HEK293 (cell line): ENCODE measurements at regions not wholly inside any gene's neighbourhood (a gene's known extent, or its start where the extent isn't known, plus 50 kb on each side); places are given as distances from the start of the nearest gene placed in this dataset.

Experiments used
- CTCF ChIA-PET: fragments of 350-600 bp; formaldehyde crosslinking; extraction: SDS; loops from one replicate; lab custom pipeline; 2021; ENCODE audit warnings: antibody characterized with exemption; lab: Yijun Ruan, JAX
- POLR2A ChIA-PET: fragments of 300-600 bp; formaldehyde crosslinking; extraction: SDS; loops from one replicate; lab custom pipeline; 2020; ENCODE audit warnings: antibody characterized with exemption, inconsistent platforms; lab: Yijun Ruan, JAX
- H3K27ac ChIP-seq: fragments of 200-500 bp; sonication (Bioruptor generic); 2 replicates; pipeline ENCODE4 v1.5.1; 2014; ENCODE audit warnings: low read depth, low read length, control low read depth, inconsistent platforms; ENCODE audit errors: extremely low read depth
- H3K36me3 ChIP-seq, 2 experiments: fragments of 200-500 bp in 1 of 2; sonication (Bioruptor generic) in 1 of 2; 1 replicate in 1 of 2; 2 replicates in 1 of 2; pipeline ENCODE4 v1.5.1; 2014 to 2017; ENCODE audit warnings: inconsistent platforms in 2 of 2, low read length in 2 of 2; ENCODE audit not compliant: control insufficient read depth in 2 of 2, insufficient read depth in 1 of 2
- H3K4me1 ChIP-seq: fragments of 200-500 bp; sonication (Bioruptor generic); 2 replicates; pipeline ENCODE4 v1.5.1; 2014; ENCODE audit warnings: mild to moderate bottlenecking, low read length, inconsistent platforms; ENCODE audit not compliant: control insufficient read depth, insufficient read depth
- H3K4me3 ChIP-seq: 2 replicates; pipeline ENCODE4 v1.5.1; 2011; ENCODE audit warnings: low read depth, mild to moderate bottlenecking, control low read depth, low read length, moderate library complexity
- H3K9me3 ChIP-seq: fragments of 200-500 bp; sonication (Bioruptor generic); 2 replicates; pipeline ENCODE4 v1.5.1; 2014; ENCODE audit warnings: low read depth, low read length, inconsistent platforms; ENCODE audit not compliant: control insufficient read depth, insufficient read depth
- GLI4 ChIP-seq: fragments of 450-650 bp; formaldehyde crosslinking; IDR thresholded peaks from 2 replicates; pipeline ENCODE4 v1.5.1; 2016; ENCODE audit warnings: missing biosample characterization, missing genetic modification characterization
- GLIS2 ChIP-seq: fragments of 450-650 bp; formaldehyde crosslinking; IDR thresholded peaks from 2 replicates; pipeline ENCODE4 v1.5.1; 2016; ENCODE audit warnings: missing biosample characterization, missing genetic modification characterization
- HOXA7 ChIP-seq: sonication (generic); formaldehyde crosslinking; IDR thresholded peaks from 2 replicates; pipeline ENCODE4 v1.8.1; 2022; ENCODE audit warnings: missing genetic modification reagents, borderline replicate concordance
- MYNN ChIP-seq: fragments of 450-650 bp; formaldehyde crosslinking; IDR thresholded peaks from 2 replicates; pipeline ENCODE4 v1.5.1; 2016; ENCODE audit warnings: missing biosample characterization, missing genetic modification characterization, borderline replicate concordance
- SALL2 ChIP-seq: fragments of 450-650 bp; formaldehyde crosslinking; IDR thresholded peaks from 2 replicates; pipeline ENCODE4 v1.5.0; 2017; ENCODE audit warnings: missing biosample characterization, mild to moderate bottlenecking, missing genetic modification characterization, borderline replicate concordance
- SCRT1 ChIP-seq: fragments of 450-650 bp; formaldehyde crosslinking; IDR thresholded peaks from 2 replicates; pipeline ENCODE4 v1.5.1; 2016; ENCODE audit warnings: missing biosample characterization, missing genetic modification characterization, borderline replicate concordance
- ZNF121 ChIP-seq: fragments of 450-650 bp; formaldehyde crosslinking; IDR thresholded peaks from 2 replicates; pipeline ENCODE4 v1.5.1; 2016; ENCODE audit warnings: missing biosample characterization, missing genetic modification characterization
- ZNF184 ChIP-seq: fragments of 450-650 bp; IDR thresholded peaks from 2 replicates; pipeline ENCODE4 v1.5.1; 2018; ENCODE audit warnings: missing biosample characterization, mild to moderate bottlenecking, missing genetic modification characterization
- ZNF19 ChIP-seq: fragments of 450-650 bp; formaldehyde crosslinking; IDR thresholded peaks from 2 replicates; pipeline ENCODE4; 2016; ENCODE audit warnings: missing biosample characterization, missing genetic modification characterization, low read depth
- ZNF24 ChIP-seq: fragments of 450-650 bp; formaldehyde crosslinking; IDR thresholded peaks from 2 replicates; pipeline ENCODE4 v1.5.1; 2016; ENCODE audit warnings: missing biosample characterization, missing genetic modification characterization
- ZNF341 ChIP-seq: fragments of 450-650 bp; formaldehyde crosslinking; IDR thresholded peaks from 2 replicates; pipeline ENCODE4; 2016; ENCODE audit warnings: low read depth, missing biosample characterization, missing genetic modification characterization
- ZNF473 ChIP-seq: fragments of 450-650 bp; formaldehyde crosslinking; IDR thresholded peaks from 2 replicates; pipeline ENCODE4 v1.5.1; 2017; ENCODE audit warnings: missing biosample characterization, missing genetic modification characterization
- ZNF48 ChIP-seq: fragments of 450-650 bp; formaldehyde crosslinking; IDR thresholded peaks from 2 replicates; pipeline ENCODE4 v1.5.1; 2016; ENCODE audit warnings: missing biosample characterization, missing genetic modification characterization
- ZNF521 ChIP-seq: fragments of 450-650 bp; formaldehyde crosslinking; IDR thresholded peaks from 2 replicates; pipeline ENCODE4 v1.5.1; 2017; ENCODE audit warnings: missing biosample characterization, mild to moderate bottlenecking, missing genetic modification characterization
- ZNF530 ChIP-seq: fragments of 450-650 bp; formaldehyde crosslinking; IDR thresholded peaks from 2 replicates; pipeline ENCODE4 v1.5.1; 2016; ENCODE audit warnings: low read depth, missing biosample characterization, missing genetic modification characterization
- ZNF600 ChIP-seq: fragments of 450-650 bp; formaldehyde crosslinking; IDR thresholded peaks from 2 replicates; pipeline ENCODE4 v1.5.1; 2016; ENCODE audit warnings: missing biosample characterization, missing genetic modification characterization
- ZNF623 ChIP-seq: fragments of 450-650 bp; formaldehyde crosslinking; IDR thresholded peaks from 2 replicates; pipeline ENCODE4 v1.5.1; 2016; ENCODE audit warnings: missing biosample characterization, missing genetic modification characterization
- ZNF626 ChIP-seq: fragments of 450-650 bp; sonication (Bioruptor Pico); formaldehyde crosslinking; IDR thresholded peaks from 2 replicates; pipeline ENCODE4 v1.5.1; 2018; ENCODE audit warnings: missing biosample characterization, missing genetic modification characterization, inconsistent platforms
- ZNF664 ChIP-seq: fragments of 450-650 bp; formaldehyde crosslinking; IDR thresholded peaks from 2 replicates; pipeline ENCODE4 v1.5.1; 2016; ENCODE audit warnings: missing biosample characterization, missing genetic modification characterization
- ZNF776 ChIP-seq: fragments of 450-650 bp; formaldehyde crosslinking; IDR thresholded peaks from 2 replicates; pipeline ENCODE4 v1.5.0; 2017; ENCODE audit warnings: missing biosample characterization, missing genetic modification characterization, borderline replicate concordance
- ZSCAN23 ChIP-seq: fragments of 450-650 bp; formaldehyde crosslinking; IDR thresholded peaks from 2 replicates; pipeline ENCODE4 v1.5.1; 2016; ENCODE audit warnings: missing biosample characterization, missing genetic modification characterization
- ZSCAN30 ChIP-seq: fragments of 450-650 bp; IDR thresholded peaks from 2 replicates; pipeline ENCODE4 v1.5.1; 2018; ENCODE audit warnings: missing biosample characterization, mild to moderate bottlenecking, missing genetic modification characterization, moderate library complexity
- TF ChIP-seq, protein P1 (sequence below): fragments of 450-650 bp; formaldehyde crosslinking; IDR thresholded peaks from 2 replicates; pipeline ENCODE4 v1.5.1; 2017; ENCODE audit warnings: missing biosample characterization, missing genetic modification characterization
- TF ChIP-seq, protein P2 (sequence below): fragments of 450-650 bp; formaldehyde crosslinking; IDR thresholded peaks from 2 replicates; pipeline ENCODE4 v1.5.1; 2016; ENCODE audit warnings: missing biosample characterization, missing genetic modification characterization, borderline replicate concordance
- TF ChIP-seq, protein P3 (sequence below): fragments of 450-650 bp; formaldehyde crosslinking; IDR thresholded peaks from 2 replicates; pipeline ENCODE4 v1.5.1; 2016; ENCODE audit warnings: missing biosample characterization, missing genetic modification characterization

DNA sequence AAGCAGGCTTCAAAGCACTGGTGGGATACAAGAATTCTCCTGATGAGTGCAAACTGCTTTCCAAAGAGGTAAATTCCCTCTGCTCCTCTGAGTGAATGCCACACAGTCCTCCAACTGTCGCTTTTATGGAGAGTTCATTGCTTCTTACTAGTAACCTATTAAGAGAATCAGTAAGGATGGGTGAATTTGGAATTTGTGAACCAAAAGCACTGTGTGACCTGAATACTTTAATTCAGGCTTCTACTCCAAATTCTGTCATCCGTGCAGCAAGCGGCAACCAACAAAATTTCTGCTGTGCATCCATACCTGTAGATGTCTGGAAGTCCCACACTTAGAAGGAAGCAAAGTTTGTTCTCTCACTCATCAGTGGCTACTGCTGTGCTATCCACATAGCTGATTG is 66.7 kb upstream of the SNRK start:
- Histone ChIP-seq H3K9me3 (no peaks in the 10 kb centered on the region), H3K27ac (no peak overlapping the region), H3K4me1 (no peaks in the 10 kb centered on the region)
- CTCF ChIA-PET = no interaction called here
- TF ChIP-seq ZNF473 (no peak), ZNF626 (tag by site-specific recombination) (no peak), HOXA7 (CRISPR knock-in tag) (no peak), GLIS2 (tag by site-specific recombination) (no peak), ZNF776 (no peak), SCRT1 (tag by site-specific recombination) (no peak), ZNF341 (tag by site-specific recombination) (no peak), SALL2 (no peak), ZNF664 (tag by site-specific recombination) (no peak), ZNF19 (tag by site-specific recombination) (no peak), ZNF48 (no peak), ZNF24 (tag by site-specific recombination) (no peak), ZNF623 (tag by site-specific recombination) (no peak)
- TF ChIP-seq, protein P1, sequence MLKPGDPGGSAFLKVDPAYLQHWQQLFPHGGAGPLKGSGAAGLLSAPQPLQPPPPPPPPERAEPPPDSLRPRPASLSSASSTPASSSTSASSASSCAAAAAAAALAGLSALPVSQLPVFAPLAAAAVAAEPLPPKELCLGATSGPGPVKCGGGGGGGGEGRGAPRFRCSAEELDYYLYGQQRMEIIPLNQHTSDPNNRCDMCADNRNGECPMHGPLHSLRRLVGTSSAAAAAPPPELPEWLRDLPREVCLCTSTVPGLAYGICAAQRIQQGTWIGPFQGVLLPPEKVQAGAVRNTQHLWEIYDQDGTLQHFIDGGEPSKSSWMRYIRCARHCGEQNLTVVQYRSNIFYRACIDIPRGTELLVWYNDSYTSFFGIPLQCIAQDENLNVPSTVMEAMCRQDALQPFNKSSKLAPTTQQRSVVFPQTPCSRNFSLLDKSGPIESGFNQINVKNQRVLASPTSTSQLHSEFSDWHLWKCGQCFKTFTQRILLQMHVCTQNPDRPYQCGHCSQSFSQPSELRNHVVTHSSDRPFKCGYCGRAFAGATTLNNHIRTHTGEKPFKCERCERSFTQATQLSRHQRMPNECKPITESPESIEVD (tag by site-specific recombination) = no peak
- TF ChIP-seq, protein P2, sequence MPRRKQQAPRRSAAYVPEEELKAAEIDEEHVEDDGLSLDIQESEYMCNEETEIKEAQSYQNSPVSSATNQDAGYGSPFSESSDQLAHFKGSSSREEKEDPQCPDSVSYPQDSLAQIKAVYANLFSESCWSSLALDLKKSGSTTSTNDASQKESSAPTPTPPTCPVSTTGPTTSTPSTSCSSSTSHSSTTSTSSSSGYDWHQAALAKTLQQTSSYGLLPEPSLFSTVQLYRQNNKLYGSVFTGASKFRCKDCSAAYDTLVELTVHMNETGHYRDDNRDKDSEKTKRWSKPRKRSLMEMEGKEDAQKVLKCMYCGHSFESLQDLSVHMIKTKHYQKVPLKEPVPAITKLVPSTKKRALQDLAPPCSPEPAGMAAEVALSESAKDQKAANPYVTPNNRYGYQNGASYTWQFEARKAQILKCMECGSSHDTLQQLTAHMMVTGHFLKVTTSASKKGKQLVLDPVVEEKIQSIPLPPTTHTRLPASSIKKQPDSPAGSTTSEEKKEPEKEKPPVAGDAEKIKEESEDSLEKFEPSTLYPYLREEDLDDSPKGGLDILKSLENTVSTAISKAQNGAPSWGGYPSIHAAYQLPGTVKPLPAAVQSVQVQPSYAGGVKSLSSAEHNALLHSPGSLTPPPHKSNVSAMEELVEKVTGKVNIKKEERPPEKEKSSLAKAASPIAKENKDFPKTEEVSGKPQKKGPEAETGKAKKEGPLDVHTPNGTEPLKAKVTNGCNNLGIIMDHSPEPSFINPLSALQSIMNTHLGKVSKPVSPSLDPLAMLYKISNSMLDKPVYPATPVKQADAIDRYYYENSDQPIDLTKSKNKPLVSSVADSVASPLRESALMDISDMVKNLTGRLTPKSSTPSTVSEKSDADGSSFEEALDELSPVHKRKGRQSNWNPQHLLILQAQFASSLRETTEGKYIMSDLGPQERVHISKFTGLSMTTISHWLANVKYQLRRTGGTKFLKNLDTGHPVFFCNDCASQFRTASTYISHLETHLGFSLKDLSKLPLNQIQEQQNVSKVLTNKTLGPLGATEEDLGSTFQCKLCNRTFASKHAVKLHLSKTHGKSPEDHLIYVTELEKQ (tag by site-specific recombination) = no peak
- TF ChIP-seq, all 188 proteins: peak for 0
- H3K4me3 ChIP-seq = no peak overlapping the region
- POLR2A ChIA-PET = no interaction called here
- no peaks in the 10 kb centered on the region for H3K36me3 ChIP-seq

DNA sequence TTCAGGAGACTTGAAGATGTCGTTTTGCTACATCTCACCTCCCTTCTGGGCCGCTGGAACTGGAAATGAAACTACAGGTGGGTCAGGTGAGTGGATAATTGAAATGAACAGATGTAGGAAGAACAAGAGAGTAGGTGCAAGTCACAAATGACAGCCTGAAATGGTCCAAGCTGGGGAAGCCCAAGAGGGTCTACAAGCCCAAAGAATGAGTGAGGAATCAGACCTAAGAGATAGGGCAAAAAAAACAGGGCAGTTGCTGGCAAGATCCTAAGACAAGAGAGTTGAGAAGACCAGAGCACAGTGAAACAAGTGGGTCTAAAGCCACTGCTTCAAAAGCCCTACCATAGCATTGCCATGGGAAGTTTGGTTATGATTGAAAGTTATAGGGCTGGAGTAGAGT is 67.4 kb upstream of the SNRK start:
- Histone ChIP-seq H3K36me3 (no peaks in the 10 kb centered on the region), H3K4me3 (no peak overlapping the region), H3K9me3 (no peaks in the 10 kb centered on the region), H3K4me1 (no peaks in the 10 kb centered on the region), H3K27ac (no peak overlapping the region)
- ChIA-PET CTCF (no interaction called here), POLR2A (no interaction called here)
- TF ChIP-seq ZNF600 (no peak), GLI4 (tag by site-specific recombination) (no peak), ZSCAN30 (no peak)

DNA sequence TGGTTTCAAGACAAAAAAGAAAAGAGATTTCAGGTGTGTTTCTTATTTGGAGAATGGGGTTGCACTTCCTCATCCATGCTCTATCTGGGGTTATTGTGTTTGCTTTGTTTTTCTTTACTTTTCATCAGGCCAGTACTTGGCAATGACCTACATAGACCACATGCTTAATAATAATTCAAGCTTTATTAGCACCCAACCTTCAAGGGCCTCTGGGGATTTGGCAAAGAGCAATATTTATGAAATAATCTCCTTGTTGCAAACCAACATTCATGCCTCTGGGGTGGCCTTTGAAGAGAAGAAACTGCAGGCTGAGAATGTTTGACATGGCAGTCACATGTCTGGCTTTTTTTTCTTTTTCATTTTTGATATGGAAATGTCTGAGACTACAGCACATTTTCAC is 68.2 kb upstream of the SNRK start:
- CTCF ChIA-PET = no interaction called here
- Histone ChIP-seq H3K4me1 (no peaks in the 10 kb centered on the region), H3K4me3 (no peak overlapping the region), H3K36me3 (no peaks in the 10 kb centered on the region), H3K27ac (no peak overlapping the region), H3K9me3 (no peaks in the 10 kb centered on the region)
- POLR2A ChIA-PET = no interaction called here
- TF ChIP-seq, protein P1 (tag by site-specific recombination) = no peak
- TF ChIP-seq HOXA7 (CRISPR knock-in tag) (no peak), ZNF521 (tag by site-specific recombination) (no peak), ZNF184 (tag by site-specific recombination) (no peak), ZNF121 (tag by site-specific recombination) (no peak), ZSCAN23 (no peak), ZNF24 (tag by site-specific recombination) (no peak), MYNN (tag by site-specific recombination) (no peak), ZNF48 (no peak), ZNF530 (no peak)
- TF ChIP-seq, protein P3, sequence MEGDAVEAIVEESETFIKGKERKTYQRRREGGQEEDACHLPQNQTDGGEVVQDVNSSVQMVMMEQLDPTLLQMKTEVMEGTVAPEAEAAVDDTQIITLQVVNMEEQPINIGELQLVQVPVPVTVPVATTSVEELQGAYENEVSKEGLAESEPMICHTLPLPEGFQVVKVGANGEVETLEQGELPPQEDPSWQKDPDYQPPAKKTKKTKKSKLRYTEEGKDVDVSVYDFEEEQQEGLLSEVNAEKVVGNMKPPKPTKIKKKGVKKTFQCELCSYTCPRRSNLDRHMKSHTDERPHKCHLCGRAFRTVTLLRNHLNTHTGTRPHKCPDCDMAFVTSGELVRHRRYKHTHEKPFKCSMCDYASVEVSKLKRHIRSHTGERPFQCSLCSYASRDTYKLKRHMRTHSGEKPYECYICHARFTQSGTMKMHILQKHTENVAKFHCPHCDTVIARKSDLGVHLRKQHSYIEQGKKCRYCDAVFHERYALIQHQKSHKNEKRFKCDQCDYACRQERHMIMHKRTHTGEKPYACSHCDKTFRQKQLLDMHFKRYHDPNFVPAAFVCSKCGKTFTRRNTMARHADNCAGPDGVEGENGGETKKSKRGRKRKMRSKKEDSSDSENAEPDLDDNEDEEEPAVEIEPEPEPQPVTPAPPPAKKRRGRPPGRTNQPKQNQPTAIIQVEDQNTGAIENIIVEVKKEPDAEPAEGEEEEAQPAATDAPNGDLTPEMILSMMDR (tag by site-specific recombination) = no peak
